IMR-90 (cell line): ENCODE measurements at regions not wholly inside any gene's neighbourhood (a gene's known extent, or its start where the extent isn't known, plus 50 kb on each side); places are given as distances from the start of the nearest gene placed in this dataset.

Experiments used
- ATAC-seq: fragments of 200-7000 bp; cut with Tn5 transposase; 2 replicates; pipeline ENCODE4 v1.9.1; 2020; ENCODE audit warnings: low read depth, mild to moderate bottlenecking, moderate library complexity
- BruUV-seq: library from RNA; stranded (reverse); fragments of 400-500 nt; replicated peaks from 2 replicates; lab custom pipeline; 2021; lab: Mats Ljungman, UMichigan
- CTCF ChIA-PET: fragments of 300-600 bp; formaldehyde crosslinking; extraction: SDS; loops from one replicate; lab custom pipeline; 2021; ENCODE audit warnings: antibody characterized with exemption; lab: Yijun Ruan, JAX
- POLR2A ChIA-PET: fragments of 300-600 bp; sonication (Branson Sonifier 250); formaldehyde crosslinking; loops from one replicate; lab custom pipeline; 2022; ENCODE audit warnings: antibody characterized with exemption; ENCODE audit not compliant: unreplicated experiment; lab: Charles Lee
- DNase-seq: peaks from one replicate; pipeline ENCODE4 v3.0.0; 2013
- H2AFZ ChIP-seq: replicated peaks from 2 replicates; pipeline ENCODE3; 2013; ENCODE audit warnings: low read length, mild to moderate bottlenecking; ENCODE audit not compliant: poor library complexity
- H2AK5ac ChIP-seq: 2 replicates; pipeline ENCODE4 v1.6.1; 2013; ENCODE audit warnings: low read depth, low read length, inconsistent platforms
- H2AK9ac ChIP-seq: replicated peaks from 2 replicates; pipeline ENCODE3; 2013; ENCODE audit warnings: mild to moderate bottlenecking, low read depth, low read length, moderate library complexity; ENCODE audit not compliant: poor library complexity
- H2BK120ac ChIP-seq: 2 replicates; pipeline ENCODE4 v1.6.1; 2013; ENCODE audit warnings: low read depth, low read length, inconsistent platforms
- H2BK15ac ChIP-seq: 3 replicates; pipeline ENCODE4 v1.6.1; 2013; ENCODE audit warnings: low read depth, low read length, inconsistent platforms
- H2BK20ac ChIP-seq: 2 replicates; pipeline ENCODE4 v1.6.1; 2013; ENCODE audit warnings: low read depth, mild to moderate bottlenecking, inconsistent platforms, low read length, moderate library complexity
- H2BK5ac ChIP-seq: 2 replicates; pipeline ENCODE4 v1.6.1; 2013; ENCODE audit warnings: mild to moderate bottlenecking, low read depth, low read length, inconsistent platforms; ENCODE audit not compliant: poor library complexity, severe bottlenecking
- H3K14ac ChIP-seq: replicated peaks from 2 replicates; pipeline ENCODE4 v1.6.1; 2013; ENCODE audit warnings: low read depth, low read length, inconsistent platforms
- H3K18ac ChIP-seq: 2 replicates; pipeline ENCODE4 v1.6.1; 2013; ENCODE audit warnings: low read depth, low read length, control low read depth
- H3K23ac ChIP-seq: 2 replicates; pipeline ENCODE4 v1.6.1; 2013; ENCODE audit warnings: low read depth, low read length, inconsistent platforms
- H3K27ac ChIP-seq: 2 replicates; pipeline ENCODE4 v1.5.1; 2013; ENCODE audit warnings: mild to moderate bottlenecking, control low read depth, low read length; ENCODE audit not compliant: insufficient read depth
- H3K27me3 ChIP-seq: 2 replicates; pipeline ENCODE4 v1.6.1; 2013; ENCODE audit warnings: low read length; ENCODE audit not compliant: control insufficient read depth, insufficient read depth
- H3K36me3 ChIP-seq: 2 replicates; pipeline ENCODE4 v1.6.1; 2013; ENCODE audit warnings: low read length, mixed read lengths; ENCODE audit not compliant: control insufficient read depth, insufficient read depth
- H3K4ac ChIP-seq: 2 replicates; pipeline ENCODE4 v1.6.1; 2013; ENCODE audit warnings: low read depth, low read length, inconsistent platforms
- H3K4me1 ChIP-seq: 2 replicates; pipeline ENCODE4 v1.6.1; 2013; ENCODE audit warnings: low read length, mixed read lengths; ENCODE audit not compliant: control insufficient read depth, insufficient read depth
- H3K4me2 ChIP-seq: 2 replicates; pipeline ENCODE4 v1.6.1; 2013; ENCODE audit warnings: low read depth, mild to moderate bottlenecking, control low read depth, low read length, moderate library complexity
- H3K4me3 ChIP-seq: 2 replicates; pipeline ENCODE4 v1.5.1; 2013; ENCODE audit warnings: low read depth, mild to moderate bottlenecking, control low read depth, low read length, moderate library complexity; ENCODE audit not compliant: insufficient read depth
- H3K56ac ChIP-seq: 2 replicates; pipeline ENCODE4 v1.6.1; 2013; ENCODE audit warnings: low read length, inconsistent platforms; ENCODE audit not compliant: insufficient read depth; ENCODE audit errors: extremely low read depth
- H3K79me1 ChIP-seq, 2 experiments: 2 replicates each; pipeline ENCODE4 v1.6.1; 2013; ENCODE audit warnings: low read length in 2 of 2, inconsistent platforms in 1 of 2, low read depth in 1 of 2
- H3K9ac ChIP-seq: 2 replicates; pipeline ENCODE4 v1.6.1; 2013; ENCODE audit warnings: low read depth, low read length, control low read depth
- H3K9me1 ChIP-seq: 2 replicates; pipeline ENCODE4 v1.6.1; 2013; ENCODE audit warnings: low read length, inconsistent platforms; ENCODE audit not compliant: insufficient read depth
- H3K9me3 ChIP-seq: 2 replicates; pipeline ENCODE4 v1.6.1; 2013; ENCODE audit warnings: low read length; ENCODE audit not compliant: control insufficient read depth, insufficient read depth
- H4K20me1 ChIP-seq: 2 replicates; pipeline ENCODE4 v1.6.1; 2013; ENCODE audit warnings: low read length, inconsistent platforms; ENCODE audit not compliant: insufficient read depth
- H4K5ac ChIP-seq: 2 replicates; pipeline ENCODE4 v1.6.1; 2013; ENCODE audit warnings: mild to moderate bottlenecking, low read depth, low read length, control low read depth
- H4K8ac ChIP-seq, 2 experiments: 2 replicates each; pipeline ENCODE4 v1.6.1; 2013; ENCODE audit warnings: low read depth in 2 of 2, low read length in 2 of 2, control low read depth in 1 of 2, inconsistent platforms in 1 of 2
- H4K91ac ChIP-seq: 2 replicates; pipeline ENCODE4 v1.6.1; 2013; ENCODE audit warnings: low read depth, low read length, inconsistent platforms; ENCODE audit not compliant: insufficient read depth
- BHLHE40 ChIP-seq: fragments of 150-350 bp; IDR thresholded peaks from 2 replicates; pipeline ENCODE4 v1.6.1; 2016; ENCODE audit warnings: mild to moderate bottlenecking, low read depth, low read length
- CEBPB ChIP-seq: IDR thresholded peaks from 2 replicates; pipeline ENCODE4 v1.6.1; 2012; ENCODE audit warnings: low read depth, low read length, improper control_type of control experiment
- CHD1 ChIP-seq: IDR thresholded peaks from 2 replicates; pipeline ENCODE4 v1.6.1; 2012; ENCODE audit warnings: low read depth, low read length, improper control_type of control experiment
- CTCF ChIP-seq: conservative IDR thresholded peaks from 2 replicates; pipeline ENCODE4 v1.5.1; 2012; ENCODE audit warnings: mild to moderate bottlenecking, low read depth, low read length, improper control_type of control experiment
- ELK1 ChIP-seq: fragments of 150-350 bp; IDR thresholded peaks from 2 replicates; pipeline ENCODE4 v1.6.1; 2016; ENCODE audit warnings: low read depth, mild to moderate bottlenecking, low read length, moderate library complexity, borderline replicate concordance
- FOS ChIP-seq: fragments of 150-350 bp; IDR thresholded peaks from 2 replicates; pipeline ENCODE4 v1.6.1; 2016; ENCODE audit warnings: low read depth, low read length
- MAFK ChIP-seq: IDR thresholded peaks from 2 replicates; pipeline ENCODE4 v1.6.1; 2012; ENCODE audit warnings: low read depth, low read length, improper control_type of control experiment
- MXI1 ChIP-seq: IDR thresholded peaks from 2 replicates; pipeline ENCODE4 v1.6.1; 2012; ENCODE audit warnings: low read depth, mild to moderate bottlenecking, low read length, moderate library complexity, borderline replicate concordance
- NFE2L2 ChIP-seq: fragments of 150-350 bp; IDR thresholded peaks from 2 replicates; pipeline ENCODE4 v1.6.1; 2016; ENCODE audit warnings: low read depth, mild to moderate bottlenecking, low read length
- POLR2A ChIP-seq: IDR thresholded peaks from 2 replicates; pipeline ENCODE4 v1.6.1; 2012; ENCODE audit warnings: mild to moderate bottlenecking, low read depth, low read length
- RAD21 ChIP-seq: IDR thresholded peaks from 2 replicates; pipeline ENCODE4 v1.6.1; 2012; ENCODE audit warnings: low read length, improper control_type of control experiment
- RCOR1 ChIP-seq: IDR thresholded peaks from 2 replicates; pipeline ENCODE4 v1.6.1; 2012; ENCODE audit warnings: mild to moderate bottlenecking, low read length, improper control_type of control experiment; ENCODE audit not compliant: insufficient replicate concordance
- RFX5 ChIP-seq: IDR thresholded peaks from 2 replicates; pipeline ENCODE4 v1.8.0; 2012; ENCODE audit warnings: low read depth, mild to moderate bottlenecking, low read length, moderate library complexity
- USF2 ChIP-seq: fragments of 150-350 bp; IDR thresholded peaks from 2 replicates; pipeline ENCODE4 v1.6.1; 2017; ENCODE audit warnings: mild to moderate bottlenecking, antibody characterized with exemption, low read length, low read depth
- dilution Hi-C: fragments of 300-500 bp; cut with HindIII; formaldehyde crosslinking; loops from one replicate; pipeline ENCODE4 v1.14.3; 2018; ENCODE audit warnings: low sequenced_read_pairs; ENCODE audit not compliant: unreplicated experiment
- in situ Hi-C: fragments of 300-500 bp; cut with MboI; formaldehyde crosslinking; loops from 3 replicates; pipeline ENCODE4 v1.14.3; 2019; ENCODE audit warnings: low sequenced_read_pairs, inconsistent platforms, mixed read lengths
- intact Hi-C: fragments of 100-400 bp; cut with micrococcal nuclease; formaldehyde crosslinking; loops from 2 replicates; pipeline ENCODE4 v1.10.0; 2022

- no peak overlapping the region for H2BK5ac ChIP-seq
- DNase-seq = no peak
- no peak for ATAC-seq
- H3K9ac ChIP-seq = no peak overlapping the region
- intact Hi-C loops = no loop called here
- H4K8ac ChIP-seq = no peak overlapping the region
- no peak overlapping the region for H4K5ac ChIP-seq
- no peak overlapping the region for H3K4me3 ChIP-seq
- H3K4me2 ChIP-seq = no peak overlapping the region
- POLR2A ChIA-PET = no interaction called here
- no peak overlapping the region for H4K91ac ChIP-seq
- H2BK15ac ChIP-seq = no peak overlapping the region
- no peaks in the 10 kb centered on the region for H3K27me3 ChIP-seq
- no peak overlapping the region for H3K23ac ChIP-seq
- no peaks in the 10 kb centered on the region for H3K9me1 ChIP-seq
- no peak overlapping the region for H3K18ac ChIP-seq
- in situ Hi-C loops = no loop called here
- H3K14ac ChIP-seq = no peak overlapping the region
- no peak for TF ChIP-seq RCOR1
- no peak for TF ChIP-seq CTCF
- no peak for TF ChIP-seq FOS
- no peak for TF ChIP-seq CHD1
- no peak for TF ChIP-seq USF2
- no peak for TF ChIP-seq RFX5
- no peak for TF ChIP-seq MAFK
- no peak for TF ChIP-seq NFE2L2
- no peak for TF ChIP-seq MXI1
- TF ChIP-seq BHLHE40 = no peak
- no peak for TF ChIP-seq RAD21
- no peak for TF ChIP-seq ELK1
- TF ChIP-seq CEBPB = no peak
- no peak for TF ChIP-seq POLR2A
- no peak overlapping the region for H3K27ac ChIP-seq
- no peaks in the 10 kb centered on the region for H3K36me3 ChIP-seq
- H3K4me1 ChIP-seq = no peaks in the 10 kb centered on the region
- dilution Hi-C loops = no loop called here
- H2BK20ac ChIP-seq = no peak overlapping the region
- H2BK120ac ChIP-seq = no peak overlapping the region
- H2AFZ ChIP-seq = no peak overlapping the region
- no peaks in the 10 kb centered on the region for H4K20me1 ChIP-seq
- H3K9me3 ChIP-seq = peaks cover 6% of the 10 kb centered on the region
- CTCF ChIA-PET = no interaction called here
- H2AK9ac ChIP-seq = no peak overlapping the region
- no peak overlapping the region for H3K56ac ChIP-seq
- no peaks in the 10 kb centered on the region for H3K79me1 ChIP-seq
- H2AK5ac ChIP-seq = no peak overlapping the region
- no TSS peak for BruUV-seq
- H3K4ac ChIP-seq = no peak overlapping the region
Observed at GRCh38 chr2:104091894-104092293, 762.0 kb upstream of the POU3F3 start.
